Common myeloid progenitor, CD34-positive (primary cell): ENCODE measurements at regions not wholly inside any gene's neighbourhood (a gene's known extent, or its start where the extent isn't known, plus 50 kb on each side); places are given as distances from the start of the nearest gene placed in this dataset.

Source experiments
- CTCF ChIA-PET: fragments of 350-600 bp; sonication (Branson Sonifier 250); formaldehyde crosslinking; loops from one replicate; lab custom pipeline; 2021; ENCODE audit warnings: antibody characterized with exemption; lab: Charles Lee
- POLR2A ChIA-PET: fragments of 350-600 bp; sonication (Branson Sonifier 250); formaldehyde crosslinking; loops from one replicate; lab custom pipeline; 2021; ENCODE audit warnings: antibody characterized with exemption; lab: Charles Lee
- DNase-seq, 3 donors: peaks; one replicate each; pipeline versions ENCODE4 v3.0.0 to v3.0.0-alpha.2; 2013
- H3K27ac ChIP-seq, 2 experiments: 1 replicate in 1 of 2; 2 replicates in 1 of 2; pipeline ENCODE4 v1.7.0; 2013; ENCODE audit warnings: inconsistent platforms in 2 of 2, low read length in 2 of 2, mild to moderate bottlenecking in 2 of 2, low read depth in 1 of 2, moderate library complexity in 1 of 2; ENCODE audit not compliant: severe bottlenecking in 2 of 2, insufficient read depth in 1 of 2, poor library complexity in 1 of 2
- H3K27me3 ChIP-seq, 5 experiments: replicated peaks in 2 of 5; 1 replicate in 3 of 5; 2 replicates in 2 of 5; pipeline versions ENCODE4 v1.6.1 to v1.7.0; 2013; ENCODE audit warnings: low read length in 4 of 5, mild to moderate bottlenecking in 2 of 5, moderate library complexity in 2 of 5, inconsistent platforms in 1 of 5; ENCODE audit not compliant: insufficient read depth in 5 of 5, control insufficient read depth in 4 of 5
- H3K36me3 ChIP-seq, 4 experiments: 1 replicate in 2 of 4; 2 replicates in 2 of 4; pipeline versions ENCODE4 v1.6.1 to v1.7.0; 2013; ENCODE audit warnings: low read length in 3 of 4, control low read depth in 1 of 4, mild to moderate bottlenecking in 1 of 4; ENCODE audit not compliant: control insufficient read depth in 4 of 4, insufficient read depth in 4 of 4
- H3K4me1 ChIP-seq, 4 experiments: 1 replicate in 3 of 4; 2 replicates in 1 of 4; pipeline versions ENCODE4 v1.6.1 to v1.7.1; 2013; ENCODE audit warnings: low read length in 3 of 4, mild to moderate bottlenecking in 3 of 4, control low read depth in 1 of 4, inconsistent platforms in 1 of 4, moderate library complexity in 1 of 4; ENCODE audit not compliant: control insufficient read depth in 4 of 4, insufficient read depth in 4 of 4; ENCODE audit errors: control extremely low read depth in 1 of 4
- H3K4me3 ChIP-seq, 7 experiments: 1 replicate in 4 of 7; 2 replicates in 3 of 7; pipeline versions ENCODE4 v1.5.1 to v1.7.0; 2013; ENCODE audit warnings: mild to moderate bottlenecking in 7 of 7, low read length in 6 of 7, moderate library complexity in 6 of 7, inconsistent platforms in 2 of 7, low read depth in 2 of 7, control low read depth in 1 of 7; ENCODE audit not compliant: insufficient read depth in 4 of 7, control insufficient read depth in 1 of 7; ENCODE audit errors: extremely low read depth in 1 of 7
- H3K9me3 ChIP-seq, 5 experiments: 1 replicate in 4 of 5; 2 replicates in 1 of 5; pipeline versions ENCODE4 v1.6.1 to v1.7.1; 2013; ENCODE audit warnings: low read length in 4 of 5, mild to moderate bottlenecking in 2 of 5, inconsistent platforms in 1 of 5, low read depth in 1 of 5, moderate library complexity in 1 of 5; ENCODE audit not compliant: control insufficient read depth in 4 of 5, insufficient read depth in 2 of 5; ENCODE audit errors: control extremely low read depth in 1 of 5
- WGBS: methylation state at CpG from one replicate; pipeline ENCODE4 v1.1.5; 2013; ENCODE audit not compliant: insufficient coverage; 5-methylcytosine and 5-hydroxymethylcytosine counted together

DNA sequence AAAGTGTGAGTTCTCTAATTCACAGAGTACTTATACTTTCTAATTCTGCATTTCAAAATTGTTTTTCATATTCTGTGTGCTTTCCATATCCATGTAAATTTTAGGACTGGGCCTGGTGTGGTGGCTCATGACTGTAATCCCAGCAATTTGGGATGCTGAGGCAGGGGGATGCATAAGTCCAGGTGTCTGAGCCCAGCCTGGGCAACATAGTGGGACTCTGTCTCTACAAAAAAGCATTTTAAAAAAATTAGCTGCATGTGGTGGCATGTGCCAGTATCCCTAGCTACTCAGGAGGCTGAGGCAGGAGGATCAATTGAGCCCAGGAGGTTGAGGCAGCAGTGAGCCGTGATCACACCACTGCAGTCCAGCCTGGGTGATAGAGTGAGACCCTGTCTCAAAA, 382.6 kb upstream of the AKR1E2 start:
- WGBS: no CpG with 5 or more reads among the region's 1 CpG
- no peak overlapping the region for H3K4me3 ChIP-seq
- peaks cover 0 to 8% (median 4%) of the 10 kb centered on the region in 5 experiments for H3K9me3 ChIP-seq
- H3K4me1 ChIP-seq: peaks cover 0 to 5% (median 1%) of the 10 kb centered on the region in 4 experiments
- CTCF ChIA-PET: no interaction called here
- POLR2A ChIA-PET: no interaction called here
- no peak overlapping the region for H3K27ac ChIP-seq
- no peaks in the 10 kb centered on the region for H3K27me3 ChIP-seq
- H3K36me3 ChIP-seq: no peaks in the 10 kb centered on the region
- no peak for DNase-seq

DNA sequence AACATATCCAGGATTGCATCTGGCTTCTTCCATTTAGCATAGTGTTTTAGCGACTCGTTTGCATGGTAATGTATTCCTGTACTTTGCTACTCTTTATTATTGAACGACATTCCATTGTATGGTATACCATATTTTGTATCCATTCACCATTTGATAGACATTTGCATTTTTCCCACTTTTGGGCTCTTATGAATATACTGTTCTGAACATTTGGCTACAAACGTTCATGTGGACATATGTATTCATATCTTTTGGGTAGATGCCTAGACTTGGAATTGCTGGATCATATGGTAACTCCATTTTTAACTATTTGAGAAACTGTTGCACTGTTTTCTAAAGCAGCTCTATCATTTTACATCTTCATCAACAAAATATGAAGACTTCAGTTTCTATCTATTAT, 383.7 kb upstream of the AKR1E2 start:
- POLR2A ChIA-PET: no interaction called here
- Histone ChIP-seq H3K4me3 (no peak overlapping the region), H3K27me3 (no peaks in the 10 kb centered on the region), H3K9me3 (peaks cover 0 to 8% (median 4%) of the 10 kb centered on the region in 5 experiments), H3K27ac (no peak overlapping the region), H3K36me3 (no peaks in the 10 kb centered on the region), H3K4me1 (peaks cover 0 to 2% (median 0%) of the 10 kb centered on the region in 4 experiments)
- 100% methylated on average over 2 of the region's 4 CpGs for WGBS
- CTCF ChIA-PET: no interaction called here
- DNase-seq: no peak

DNA sequence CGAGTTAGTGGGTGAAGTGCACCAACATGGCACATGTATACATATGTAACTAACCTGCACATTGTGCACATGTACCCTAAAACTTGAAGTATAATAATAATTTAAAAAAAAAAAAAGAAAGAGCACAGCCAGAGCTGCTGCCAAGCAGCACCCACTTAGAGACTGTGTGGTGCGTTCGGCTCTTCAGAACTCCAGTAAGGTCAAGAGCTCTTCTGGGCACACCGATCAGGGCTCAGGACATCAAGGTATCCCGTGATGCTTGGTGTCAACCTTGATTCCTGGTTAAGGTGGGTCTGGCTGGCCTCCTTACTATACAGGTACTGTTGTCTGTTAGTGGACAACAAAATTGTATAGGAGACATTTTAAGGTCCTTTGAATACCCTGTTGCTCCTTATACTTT, 385.7 kb upstream of the AKR1E2 start:
- Histone ChIP-seq H3K27me3 (no peaks in the 10 kb centered on the region), H3K9me3 (peaks cover 0 to 8% (median 4%) of the 10 kb centered on the region in 5 experiments), H3K4me1 (peaks cover 0 to 2% (median 0%) of the 10 kb centered on the region in 4 experiments), H3K4me3 (no peak overlapping the region), H3K27ac (no peak overlapping the region), H3K36me3 (no peaks in the 10 kb centered on the region)
- CTCF ChIA-PET: no interaction called here
- no peak for DNase-seq
- POLR2A ChIA-PET: no interaction called here
- 100% methylated on average over 4 of the region's 5 CpGs for WGBS

DNA sequence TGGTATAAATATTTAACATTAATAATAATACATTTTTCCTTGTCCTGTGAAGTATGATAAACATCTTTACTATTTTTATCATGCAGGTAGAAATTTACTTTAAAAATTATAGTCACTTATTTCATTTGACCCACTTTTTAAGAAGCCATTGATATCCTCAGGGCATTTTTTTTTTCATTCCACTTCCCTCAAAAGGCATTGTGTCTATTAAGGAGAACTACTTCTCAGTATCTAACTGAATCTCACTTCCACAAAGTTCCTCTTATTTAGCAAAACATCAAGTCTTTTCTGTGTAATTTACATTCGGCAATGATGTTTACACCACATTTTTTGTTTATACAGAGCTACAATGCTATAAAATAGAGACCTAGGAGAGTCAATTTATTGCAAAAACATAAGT, 388.2 kb upstream of the AKR1E2 start:
- H3K27ac ChIP-seq: no peak overlapping the region
- H3K9me3 ChIP-seq: peaks cover 0 to 6% (median 0%) of the 10 kb centered on the region in 5 experiments
- peak in 1 of 3 donors; percentile 25 for DNase-seq
- no CpG with 5 or more reads among the region's 1 CpG for WGBS
- peaks cover 0 to 2% (median 0%) of the 10 kb centered on the region in 4 experiments for H3K4me1 ChIP-seq
- CTCF ChIA-PET: no interaction called here
- H3K27me3 ChIP-seq: no peaks in the 10 kb centered on the region
- POLR2A ChIA-PET: no interaction called here
- H3K4me3 ChIP-seq: no peak overlapping the region
- H3K36me3 ChIP-seq: no peaks in the 10 kb centered on the region

DNA sequence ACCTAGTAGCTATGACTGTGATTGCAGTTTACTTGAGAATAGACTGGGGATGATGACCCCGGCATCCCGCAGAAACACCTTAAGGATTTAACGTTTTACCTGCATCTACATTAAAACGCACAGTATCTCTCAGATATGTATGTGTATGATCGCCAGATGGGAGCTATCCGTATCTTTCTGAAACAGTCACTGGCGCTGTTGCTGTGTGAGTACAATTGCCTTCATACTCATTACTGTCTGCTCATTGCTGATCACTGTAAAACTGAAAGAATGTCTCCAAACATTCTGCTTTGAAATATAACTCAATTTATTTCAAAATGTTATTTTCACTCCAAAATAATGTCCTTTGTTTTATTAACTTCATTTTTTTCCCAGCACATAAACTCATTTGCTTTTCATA, 388.9 kb upstream of the AKR1E2 start:
- CTCF ChIA-PET: no interaction called here

DNA sequence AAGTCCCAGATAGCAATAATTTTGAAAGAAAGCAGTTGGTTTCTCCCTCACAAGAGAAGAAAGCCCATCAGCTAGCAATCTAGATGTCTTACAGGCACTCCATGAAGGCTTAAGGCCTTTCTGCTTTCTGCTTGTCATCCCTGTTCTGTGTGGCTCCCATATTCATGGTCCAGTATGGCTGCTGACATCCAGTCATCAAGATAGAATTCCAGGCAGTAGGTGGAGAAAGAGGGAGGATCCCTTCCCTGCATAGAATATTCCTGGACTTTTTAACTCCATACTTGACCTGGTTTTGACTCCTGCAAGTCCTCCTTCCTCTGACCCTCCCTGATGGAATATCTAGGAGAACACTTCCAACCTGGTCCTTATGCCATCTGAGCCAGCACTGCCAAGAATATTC, 389.9 kb upstream of the AKR1E2 start:
- Histone ChIP-seq H3K4me1 (peaks cover 0 to 2% (median 0%) of the 10 kb centered on the region in 4 experiments), H3K36me3 (no peaks in the 10 kb centered on the region), H3K9me3 (no peaks in the 10 kb centered on the region), H3K27me3 (no peaks in the 10 kb centered on the region), H3K27ac (no peak overlapping the region), H3K4me3 (no peak overlapping the region)
- DNase-seq: no peak
- ChIA-PET CTCF (no interaction called here), POLR2A (no interaction called here)

More for the DNA sequence above, 388.9 kb upstream of the AKR1E2 start:
- no peak for DNase-seq
- peaks cover 0 to 1% (median 0%) of the 10 kb centered on the region in 5 experiments for H3K9me3 ChIP-seq
- H3K27me3 ChIP-seq: no peaks in the 10 kb centered on the region
- 100% methylated on average over 6 of the region's 7 CpGs for WGBS
- POLR2A ChIA-PET: no interaction called here
- no peak overlapping the region for H3K27ac ChIP-seq
- no peak overlapping the region for H3K4me3 ChIP-seq
- H3K36me3 ChIP-seq: no peaks in the 10 kb centered on the region
- H3K4me1 ChIP-seq: peaks cover 0 to 2% (median 0%) of the 10 kb centered on the region in 4 experiments

DNA sequence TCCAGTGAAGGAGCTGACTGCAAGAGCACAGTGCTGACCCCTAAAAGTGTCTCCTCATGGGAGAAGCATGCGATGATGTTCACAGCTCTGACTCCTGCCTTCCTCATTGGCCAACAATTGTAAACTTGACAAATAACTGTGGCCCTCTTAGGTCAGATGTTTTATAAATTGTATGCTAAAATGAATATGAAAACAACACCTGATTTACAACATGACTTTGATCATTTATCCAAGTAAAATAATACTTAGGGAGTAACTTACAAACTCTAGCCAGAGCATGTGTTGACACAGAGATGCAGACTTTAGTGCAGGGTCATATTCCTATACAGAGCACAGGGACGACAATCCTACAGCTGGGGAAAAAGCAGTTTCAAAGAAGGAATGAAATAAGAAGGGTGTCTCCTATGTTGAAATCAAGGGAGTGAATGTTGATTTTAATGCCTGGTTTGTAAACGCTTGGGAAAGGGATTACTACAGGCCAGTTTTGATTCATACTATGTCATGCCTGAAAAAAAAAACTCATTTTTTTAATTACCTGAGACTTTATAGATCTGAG, 391.4 kb upstream of the AKR1E2 start:
- H3K27ac ChIP-seq: no peak overlapping the region
- H3K4me3 ChIP-seq: no peak overlapping the region
- H3K4me1 ChIP-seq: peaks cover 0 to 2% (median 0%) of the 10 kb centered on the region in 4 experiments
- H3K36me3 ChIP-seq: no peaks in the 10 kb centered on the region
- CTCF ChIA-PET: interaction anchor here (0.6 kb wide), 1 partner anchor 561 kb away, joined by 3 read pairs; no protein-coding TSS in a partner anchor
- WGBS: 100% methylated on average over 2 of the region's 3 CpGs
- POLR2A ChIA-PET: no interaction called here
- H3K27me3 ChIP-seq: no peaks in the 10 kb centered on the region
- H3K9me3 ChIP-seq: no peaks in the 10 kb centered on the region
- no peak for DNase-seq
